ENCODE measurements at regions not wholly inside any gene's neighbourhood (a gene's known extent, or its start where the extent isn't known, plus 50 kb on each side); places are given as distances from the start of the nearest gene placed in this dataset.

DNA sequence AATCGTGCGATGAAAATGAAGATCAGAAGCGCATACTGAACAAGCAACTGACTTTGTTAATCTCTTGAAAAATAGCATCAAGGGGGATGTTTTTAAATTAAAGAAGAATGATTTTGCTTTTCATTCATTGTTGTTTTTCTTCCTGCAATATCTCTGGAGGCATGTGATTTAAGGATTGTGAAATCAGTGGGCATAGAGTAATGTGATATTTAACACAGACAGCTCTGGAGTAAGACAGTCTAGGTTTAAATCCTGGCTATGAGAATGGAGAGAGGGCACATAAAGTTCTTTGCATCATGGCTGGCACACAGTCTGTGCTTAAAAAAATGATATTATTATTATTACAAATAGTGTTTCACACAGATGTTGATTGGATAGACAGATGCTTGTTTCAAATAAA is 243.1 kb upstream of the NBEA start:
- H2AFZ ChIP-seq (ENCODE audit: insufficient read depth, low read depth, low read length, poor library complexity, severe bottlenecking), result no peak overlapping the region
- peaks cover 0 to 4% (median 2%) of the 10 kb centered on the region in 3 donors for H3K9me3 ChIP-seq (ENCODE audit: control extremely low read depth in 1 of 3, control insufficient read depth in 2 of 3, insufficient read depth in 1 of 3, low read length in 2 of 3)
- H3K4me1 ChIP-seq (ENCODE audit: control insufficient read depth in 2 of 2, insufficient read depth in 2 of 2, low read length in 2 of 2), result no peaks in the 10 kb centered on the region
- Mint-ChIP-seq H3K4me3 (no peak overlapping the region), H3K4me1 (no peaks in the 10 kb centered on the region), H3K9me3 (ENCODE audit: insufficient read depth) (peaks cover 2% of the 10 kb centered on the region), H3K27me3 (no peaks in the 10 kb centered on the region), H3K27ac (no peak overlapping the region)
- DNase-seq, result no peak
- no peak overlapping the region for H3K4me3 ChIP-seq (ENCODE audit: control extremely low read depth in 1 of 5, extremely low read depth in 1 of 5, insufficient read depth in 1 of 5, low read depth in 2 of 5, low read length in 4 of 5)
- no peaks in the 10 kb centered on the region for H3K27me3 ChIP-seq (replicated peaks in 1 of 4; ENCODE audit: control extremely low read depth in 1 of 4, control insufficient read depth in 3 of 4, insufficient read depth in 4 of 4, low read length in 3 of 4)
- H4K20me1 ChIP-seq (ENCODE audit: control insufficient read depth, insufficient read depth, low read length, poor library complexity, severe bottlenecking), result no peaks in the 10 kb centered on the region
- WGBS (ENCODE audit: insufficient coverage), result 100% methylated on average over 3 of the region's 3 CpGs
- TF ChIP-seq CTCF (IDR thresholded peaks at IDR 0.05), result no peak
- no peak for TF ChIP-seq EZH2 (IDR thresholded peaks at IDR 0.05; ENCODE audit: borderline replicate concordance, insufficient read depth, low read depth, low read length, poor library complexity, severe bottlenecking)
- no peaks in the 10 kb centered on the region for H3K36me3 ChIP-seq (replicated peaks in 1 of 2; ENCODE audit: control extremely low read depth in 1 of 2, control insufficient read depth in 1 of 2, extremely low read depth in 1 of 2, insufficient read depth in 2 of 2, low read length in 1 of 2)
- intact Hi-C loops (cut with micrococcal nuclease), result no loop called here
- ChIA-PET POLR2A (no interaction called here), CTCF (interaction anchor here (0.6 kb wide), 1 partner anchor 800 kb away, joined by 3 read pairs; no protein-coding TSS in a partner anchor)
- ATAC-seq (ENCODE audit: low read depth), result no peak
- H3K79me2 ChIP-seq (ENCODE audit: control insufficient read depth, insufficient read depth, low read length), result no peaks in the 10 kb centered on the region
- no peak overlapping the region for H3K9ac ChIP-seq (ENCODE audit: low read length)
- no peak overlapping the region for H3K27ac ChIP-seq (ENCODE audit: low read length in 2 of 2)
- H3K4me2 ChIP-seq (replicated peaks; ENCODE audit: low read depth, low read length, poor library complexity, severe bottlenecking), result no peak overlapping the region

DNA sequence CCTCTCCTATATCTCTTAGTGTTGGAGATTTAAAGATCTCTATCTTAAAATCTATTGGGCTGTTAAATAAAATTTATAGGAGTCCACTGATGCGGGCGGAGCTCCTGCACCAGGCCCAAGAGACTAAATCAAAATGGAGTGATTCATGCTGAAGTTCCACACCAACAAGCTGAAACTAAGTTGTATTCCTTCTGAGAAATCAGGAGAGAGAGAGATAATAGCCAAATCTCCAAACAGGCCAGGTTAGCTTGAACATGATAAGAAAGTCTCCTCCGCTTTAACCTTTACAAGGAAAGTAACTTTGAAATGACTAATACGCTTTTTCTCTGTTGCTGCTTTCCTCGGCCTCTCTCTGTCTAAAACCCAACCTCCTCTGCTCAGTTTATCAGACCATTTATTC is 241.9 kb upstream of the NBEA start:
- WGBS (ENCODE audit: insufficient coverage), result 68% methylated on average over 4 of the region's 5 CpGs
- Histone ChIP-seq H3K4me3 (ENCODE audit: control extremely low read depth in 1 of 5, extremely low read depth in 1 of 5, insufficient read depth in 1 of 5, low read depth in 2 of 5, low read length in 4 of 5) (no peak overlapping the region), H3K4me2 (replicated peaks; ENCODE audit: low read depth, low read length, poor library complexity, severe bottlenecking) (no peak overlapping the region)

More for the DNA sequence above, 241.9 kb upstream of the NBEA start:
- Histone ChIP-seq H3K9ac (ENCODE audit: low read length) (no peak overlapping the region), H3K27me3 (replicated peaks in 1 of 4; ENCODE audit: control extremely low read depth in 1 of 4, control insufficient read depth in 3 of 4, insufficient read depth in 4 of 4, low read length in 3 of 4) (no peaks in the 10 kb centered on the region), H4K20me1 (ENCODE audit: control insufficient read depth, insufficient read depth, low read length, poor library complexity, severe bottlenecking) (no peaks in the 10 kb centered on the region), H2AFZ (ENCODE audit: insufficient read depth, low read depth, low read length, poor library complexity, severe bottlenecking) (no peak overlapping the region), H3K27ac (ENCODE audit: low read length in 2 of 2) (no peak overlapping the region), H3K79me2 (ENCODE audit: control insufficient read depth, insufficient read depth, low read length) (no peaks in the 10 kb centered on the region), H3K9me3 (ENCODE audit: control extremely low read depth in 1 of 3, control insufficient read depth in 2 of 3, insufficient read depth in 1 of 3, low read length in 2 of 3) (peaks cover 0 to 6% (median 2%) of the 10 kb centered on the region in 3 donors), H3K4me1 (ENCODE audit: control insufficient read depth in 2 of 2, insufficient read depth in 2 of 2, low read length in 2 of 2) (no peaks in the 10 kb centered on the region), H3K36me3 (replicated peaks in 1 of 2; ENCODE audit: control extremely low read depth in 1 of 2, control insufficient read depth in 1 of 2, extremely low read depth in 1 of 2, insufficient read depth in 2 of 2, low read length in 1 of 2) (no peaks in the 10 kb centered on the region)
- no peak overlapping the region for H3K27ac Mint-ChIP-seq
- no peaks in the 10 kb centered on the region for H3K4me1 Mint-ChIP-seq
- ATAC-seq (ENCODE audit: low read depth), result no peak
- intact Hi-C loops (cut with micrococcal nuclease), result no loop called here
- H3K4me3 Mint-ChIP-seq, result no peak overlapping the region
- TF ChIP-seq EZH2 (IDR thresholded peaks at IDR 0.05; ENCODE audit: borderline replicate concordance, insufficient read depth, low read depth, low read length, poor library complexity, severe bottlenecking) (no peak), CTCF (IDR thresholded peaks at IDR 0.05) (no peak)
- H3K9me3 Mint-ChIP-seq (ENCODE audit: insufficient read depth), result peaks cover 4% of the 10 kb centered on the region
- no peaks in the 10 kb centered on the region for H3K27me3 Mint-ChIP-seq
- CTCF ChIA-PET, result no interaction called here
- POLR2A ChIA-PET, result no interaction called here
- no peak for DNase-seq
